Mucosa of stomach (tissue), 1 donor: ENCODE measurements at regions not wholly inside any gene's neighbourhood (a gene's known extent, or its start where the extent isn't known, plus 50 kb on each side); places are given as distances from the start of the nearest gene placed in this dataset.
"Not testable (repeated sequence)": the region's sequence is repeated elsewhere in the genome, so short reads cannot be mapped to it uniquely, and the experiment has no call there.

Source experiments
- H3K27me3 ChIP-seq: one replicate; pipeline ENCODE4 v1.7.0; 2013; ENCODE audit warnings: mild to moderate bottlenecking, low read length; ENCODE audit not compliant: control insufficient read depth, insufficient read depth
- H3K36me3 ChIP-seq: one replicate; pipeline ENCODE4 v1.7.0; 2013; ENCODE audit warnings: low read length; ENCODE audit not compliant: control insufficient read depth, insufficient read depth
- H3K4me1 ChIP-seq: one replicate; pipeline ENCODE4 v1.7.0; 2013; ENCODE audit warnings: mild to moderate bottlenecking, low read length; ENCODE audit not compliant: control insufficient read depth, insufficient read depth
- H3K4me3 ChIP-seq: one replicate; pipeline ENCODE4 v1.7.0; 2013; ENCODE audit warnings: low read length
- H3K9ac ChIP-seq: one replicate; pipeline ENCODE4 v1.7.0; 2013; ENCODE audit warnings: mild to moderate bottlenecking, low read length, moderate library complexity
- H3K9me3 ChIP-seq: one replicate; pipeline ENCODE4 v1.7.0; 2013; ENCODE audit warnings: mild to moderate bottlenecking, low read length, moderate library complexity; ENCODE audit not compliant: control insufficient read depth
- donor health status: Pancreatic carcinoma.

GRCh38 chr10:25102147-25102822, 72.5 kb upstream of the GPR158 start:
- H3K9me3 ChIP-seq: no peaks in the 10 kb centered on the region
- no peak overlapping the region for H3K9ac ChIP-seq
- H3K4me3 ChIP-seq: no peak overlapping the region
- H3K36me3 ChIP-seq: no peaks in the 10 kb centered on the region
- peaks cover 7% of the 10 kb centered on the region for H3K4me1 ChIP-seq
- H3K27me3 ChIP-seq: no peaks in the 10 kb centered on the region

GRCh38 chr10:25103703-25104102, 71.1 kb upstream of the GPR158 start:
- peaks cover 7% of the 10 kb centered on the region for H3K4me1 ChIP-seq
- no peaks in the 10 kb centered on the region for H3K9me3 ChIP-seq
- no peak overlapping the region for H3K9ac ChIP-seq
- no peak overlapping the region for H3K4me3 ChIP-seq
- no peaks in the 10 kb centered on the region for H3K27me3 ChIP-seq
- no peaks in the 10 kb centered on the region for H3K36me3 ChIP-seq

- Histone ChIP-seq H3K9me3 (no peaks in the 10 kb centered on the region), H3K4me3 (no peak overlapping the region), H3K4me1 (peaks cover 7% of the 10 kb centered on the region), H3K36me3 (no peaks in the 10 kb centered on the region), H3K27me3 (no peaks in the 10 kb centered on the region), H3K9ac (no peak overlapping the region)
Measured at GRCh38 chr10:25104441-25104840, 70.4 kb upstream of the GPR158 start.

- no peaks in the 10 kb centered on the region for H3K36me3 ChIP-seq
- no peak overlapping the region for H3K9ac ChIP-seq
- H3K9me3 ChIP-seq: no peaks in the 10 kb centered on the region
- no peaks in the 10 kb centered on the region for H3K27me3 ChIP-seq
- H3K4me3 ChIP-seq: no peak overlapping the region
- H3K4me1 ChIP-seq: peaks cover 7% of the 10 kb centered on the region
Measured at GRCh38 chr10:25105262-25105661, 69.5 kb upstream of the GPR158 start.

DNA sequence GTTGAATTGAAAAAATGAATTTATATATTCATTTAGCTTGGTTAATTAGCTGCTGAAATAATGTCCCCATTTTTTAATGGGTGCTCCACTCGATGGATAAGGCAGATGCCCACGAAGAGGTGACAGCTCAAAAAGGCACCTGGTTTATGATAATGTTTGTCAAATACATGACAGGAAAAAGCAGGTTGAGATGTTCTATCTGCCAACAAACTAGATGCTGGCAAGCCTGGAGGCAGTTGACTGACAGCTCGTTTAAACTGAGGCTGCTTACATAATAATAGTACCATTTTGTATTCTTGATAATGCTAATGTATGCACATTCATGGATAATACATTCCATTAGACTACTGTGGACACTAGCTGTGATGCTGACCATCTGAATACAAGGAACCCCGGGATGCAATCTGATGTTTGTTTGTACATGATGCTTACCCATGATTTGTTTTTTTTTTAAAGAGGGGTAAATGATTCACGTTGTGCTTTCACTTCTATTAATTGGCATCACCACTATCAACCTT, 69.0 kb upstream of the GPR158 start:
- Histone ChIP-seq H3K4me3 (no peak overlapping the region), H3K4me1 (peaks cover 7% of the 10 kb centered on the region), H3K36me3 (no peaks in the 10 kb centered on the region), H3K9ac (no peak overlapping the region), H3K27me3 (no peaks in the 10 kb centered on the region), H3K9me3 (no peaks in the 10 kb centered on the region)

DNA sequence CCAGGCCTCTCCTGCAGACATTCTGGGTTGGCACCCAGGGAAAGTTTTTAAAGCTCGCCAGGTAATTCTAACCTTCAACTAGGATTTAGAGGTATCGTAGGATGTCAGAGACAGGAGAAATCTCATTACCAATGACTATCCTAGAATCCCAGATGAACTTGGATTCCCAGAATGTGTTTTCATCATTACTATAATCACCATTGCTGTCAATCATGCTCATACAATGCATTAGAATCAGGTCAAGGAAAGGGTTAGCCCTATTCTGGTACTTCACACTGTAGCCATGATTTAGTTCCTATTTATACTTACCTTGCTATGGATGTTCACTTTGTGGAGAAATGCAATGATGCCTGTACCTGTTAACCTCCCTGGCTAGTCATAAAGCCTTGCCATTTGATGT, 67.0 kb upstream of the GPR158 start:
- H3K4me1 ChIP-seq: no peaks in the 10 kb centered on the region
- no peaks in the 10 kb centered on the region for H3K9me3 ChIP-seq
- no peak overlapping the region for H3K9ac ChIP-seq
- no peak overlapping the region for H3K4me3 ChIP-seq
- no peaks in the 10 kb centered on the region for H3K36me3 ChIP-seq
- no peaks in the 10 kb centered on the region for H3K27me3 ChIP-seq

GRCh38 chr10:25109896-25110295, 64.9 kb upstream of the GPR158 start:
- H3K9me3 ChIP-seq, H3K4me3 ChIP-seq: not testable (repeated sequence)

GRCh38 chr10:25112016-25112415, 62.8 kb upstream of the GPR158 start:
- Histone ChIP-seq H3K4me3 (no peak overlapping the region), H3K27me3 (no peaks in the 10 kb centered on the region), H3K36me3 (no peaks in the 10 kb centered on the region), H3K9ac (no peak overlapping the region), H3K4me1 (no peaks in the 10 kb centered on the region), H3K9me3 (no peaks in the 10 kb centered on the region)

More at GRCh38 chr10:25109896-25110295, 64.9 kb upstream of the GPR158 start:
- not testable (repeated sequence) for H3K9ac ChIP-seq, H3K27me3 ChIP-seq, H3K4me1 ChIP-seq, H3K36me3 ChIP-seq

DNA sequence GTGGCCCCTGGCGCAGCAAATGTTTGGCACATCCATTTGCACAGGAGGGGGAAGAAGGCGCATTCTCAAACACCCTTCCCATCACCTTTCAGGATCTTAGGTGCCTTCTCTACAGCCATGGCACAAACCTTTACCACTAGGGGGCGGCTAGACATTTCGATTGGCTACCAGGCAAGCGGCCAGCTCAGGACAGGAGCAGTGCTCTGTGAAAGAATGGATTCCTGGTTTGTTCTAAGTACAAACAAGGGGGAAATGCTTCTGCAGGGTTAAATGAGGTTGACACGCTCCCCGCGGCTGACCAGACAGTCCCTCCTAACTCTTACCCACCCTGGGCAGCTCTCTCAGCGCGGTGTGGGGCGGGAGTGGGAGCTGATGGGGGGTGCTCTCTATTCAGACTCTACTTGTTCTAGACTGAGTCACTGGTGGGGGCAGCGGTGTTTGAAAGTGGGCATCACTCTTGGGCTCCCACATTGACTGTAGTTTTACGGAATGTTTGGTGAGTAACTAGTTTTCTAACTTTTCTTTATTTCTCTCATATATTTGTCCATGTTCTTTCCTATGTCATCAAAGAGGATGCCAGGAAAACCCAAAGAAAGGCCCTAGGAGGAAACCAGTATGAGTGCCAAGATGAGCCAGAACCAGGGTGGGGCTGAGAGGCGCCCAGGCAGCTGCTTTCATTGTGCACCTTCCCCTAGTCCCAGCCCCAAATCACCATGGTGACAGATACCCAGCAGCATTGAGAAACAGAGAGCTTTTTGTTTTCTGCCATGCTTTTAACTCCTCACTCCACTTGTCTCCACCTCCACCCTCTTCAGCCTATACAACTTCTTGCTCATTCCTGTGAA, 61.4 kb upstream of the GPR158 start:
- no peak overlapping the region for H3K9ac ChIP-seq
- no peaks in the 10 kb centered on the region for H3K4me1 ChIP-seq
- no peaks in the 10 kb centered on the region for H3K9me3 ChIP-seq
- no peaks in the 10 kb centered on the region for H3K27me3 ChIP-seq
- H3K36me3 ChIP-seq: no peaks in the 10 kb centered on the region
- no peak overlapping the region for H3K4me3 ChIP-seq

DNA sequence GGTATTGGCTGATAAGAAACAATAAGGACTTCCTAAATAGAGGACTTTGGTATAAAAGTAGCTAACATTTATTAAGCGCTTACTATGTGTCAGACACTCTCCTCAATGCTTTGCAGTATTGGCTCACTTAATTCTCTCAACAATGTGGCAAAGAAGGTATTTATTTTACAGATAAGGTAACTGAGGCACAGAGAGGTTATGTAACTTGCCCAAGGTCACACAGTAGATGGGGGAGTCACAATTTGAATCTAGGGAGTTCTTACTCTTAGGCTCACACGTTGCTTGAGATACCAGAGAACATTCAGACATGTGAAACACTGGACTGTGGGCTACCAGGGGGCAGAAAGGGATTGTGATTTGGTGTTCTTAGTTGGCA, 60.8 kb upstream of the GPR158 start:
- Histone ChIP-seq H3K27me3 (no peaks in the 10 kb centered on the region), H3K36me3 (no peaks in the 10 kb centered on the region), H3K4me3 (no peak overlapping the region), H3K9me3 (no peaks in the 10 kb centered on the region), H3K9ac (no peak overlapping the region), H3K4me1 (no peaks in the 10 kb centered on the region)

- no peaks in the 10 kb centered on the region for H3K9me3 ChIP-seq
- no peaks in the 10 kb centered on the region for H3K36me3 ChIP-seq
- no peaks in the 10 kb centered on the region for H3K27me3 ChIP-seq
- no peaks in the 10 kb centered on the region for H3K4me1 ChIP-seq
- H3K4me3 ChIP-seq: no peak overlapping the region
- H3K9ac ChIP-seq: no peak overlapping the region
Measured at GRCh38 chr10:25117757-25118156, 57.0 kb upstream of the GPR158 start.

- H3K4me1 ChIP-seq: no peaks in the 10 kb centered on the region
- H3K27me3 ChIP-seq: no peaks in the 10 kb centered on the region
- no peak overlapping the region for H3K9ac ChIP-seq
- no peak overlapping the region for H3K4me3 ChIP-seq
- no peaks in the 10 kb centered on the region for H3K9me3 ChIP-seq
- no peaks in the 10 kb centered on the region for H3K36me3 ChIP-seq
Measured at GRCh38 chr10:25120188-25120587, 54.6 kb upstream of the GPR158 start.
